ENCODE measurements at regions not wholly inside any gene's neighbourhood (a gene's known extent, or its start where the extent isn't known, plus 50 kb on each side); places are given as distances from the start of the nearest gene placed in this dataset.

DNA sequence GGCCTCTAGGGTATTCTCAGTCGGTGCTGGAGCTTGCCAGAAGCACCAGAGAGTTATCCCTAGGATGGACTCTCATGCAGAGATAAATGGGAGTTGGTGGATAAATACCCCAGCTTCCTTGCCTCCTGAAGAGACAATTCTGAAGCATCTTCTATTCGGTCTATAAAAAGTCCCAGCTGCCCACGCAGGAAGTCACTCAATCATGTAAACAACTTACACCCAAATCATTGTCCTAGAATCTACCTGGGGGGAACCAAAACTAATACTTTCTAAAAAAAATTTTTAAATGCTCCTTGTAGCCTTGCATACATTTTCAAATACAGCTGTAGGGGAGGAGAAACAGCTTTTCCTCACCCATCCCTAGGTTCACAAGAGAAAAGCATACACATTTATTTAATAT is 66.6 kb upstream of the ELAC2 start:
- BruUV-seq (replicated peaks): no TSS peak
- CTCF ChIA-PET: no interaction called here

More for the DNA sequence above, 66.6 kb upstream of the ELAC2 start:
- H3K36me3 ChIP-seq (ENCODE audit: control insufficient read depth in 2 of 2, extremely low read depth in 1 of 2, insufficient read depth in 2 of 2, low read length in 2 of 2): no peaks in the 10 kb centered on the region
- dilution Hi-C loops (cut with MboI; ENCODE audit: extremely low pct_ligation_motif_present, low sequenced_read_pairs): no loop called here
- no peak overlapping the region for H3K27ac ChIP-seq (ENCODE audit: insufficient read depth, low read depth, low read length)
- H3K9me3 ChIP-seq (replicated peaks; ENCODE audit: control insufficient read depth, insufficient read depth, low read length): no peaks in the 10 kb centered on the region
- no peak overlapping the region for H3K4me2 ChIP-seq (ENCODE audit: insufficient read depth, low read length)
- no peaks in the 10 kb centered on the region for H3K27me3 ChIP-seq (ENCODE audit: control insufficient read depth in 2 of 2, insufficient read depth in 2 of 2, low read length in 2 of 2)
- DNase-seq (ENCODE audit: low read depth, low spot score) (no peak), FAIRE-seq (no peak)
- TF ChIP-seq, protein P1, sequence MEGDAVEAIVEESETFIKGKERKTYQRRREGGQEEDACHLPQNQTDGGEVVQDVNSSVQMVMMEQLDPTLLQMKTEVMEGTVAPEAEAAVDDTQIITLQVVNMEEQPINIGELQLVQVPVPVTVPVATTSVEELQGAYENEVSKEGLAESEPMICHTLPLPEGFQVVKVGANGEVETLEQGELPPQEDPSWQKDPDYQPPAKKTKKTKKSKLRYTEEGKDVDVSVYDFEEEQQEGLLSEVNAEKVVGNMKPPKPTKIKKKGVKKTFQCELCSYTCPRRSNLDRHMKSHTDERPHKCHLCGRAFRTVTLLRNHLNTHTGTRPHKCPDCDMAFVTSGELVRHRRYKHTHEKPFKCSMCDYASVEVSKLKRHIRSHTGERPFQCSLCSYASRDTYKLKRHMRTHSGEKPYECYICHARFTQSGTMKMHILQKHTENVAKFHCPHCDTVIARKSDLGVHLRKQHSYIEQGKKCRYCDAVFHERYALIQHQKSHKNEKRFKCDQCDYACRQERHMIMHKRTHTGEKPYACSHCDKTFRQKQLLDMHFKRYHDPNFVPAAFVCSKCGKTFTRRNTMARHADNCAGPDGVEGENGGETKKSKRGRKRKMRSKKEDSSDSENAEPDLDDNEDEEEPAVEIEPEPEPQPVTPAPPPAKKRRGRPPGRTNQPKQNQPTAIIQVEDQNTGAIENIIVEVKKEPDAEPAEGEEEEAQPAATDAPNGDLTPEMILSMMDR (IDR thresholded peaks at IDR 0.05; ENCODE audit: extremely low read depth in 1 of 2, insufficient read depth in 1 of 2, low read depth in 1 of 2, low read length in 2 of 2): no peak
- TF ChIP-seq JUN (IDR thresholded peaks at IDR 0.05; ENCODE audit: borderline replicate concordance, insufficient read depth, insufficient read length, low read depth) (no peak), POLR2A (IDR thresholded peaks at IDR 0.05; ENCODE audit: low read depth, low read length) (no peak), FOS (IDR thresholded peaks at IDR 0.05; ENCODE audit: borderline replicate concordance, insufficient read depth, low read length) (no peak), EZH2 (IDR thresholded peaks at IDR 0.05; ENCODE audit: borderline replicate concordance, low read depth, low read length, severe bottlenecking) (no peak), GATA2 (IDR thresholded peaks at IDR 0.05; ENCODE audit: insufficient read depth, insufficient read length, low read depth, low read length) (no peak), MYC (IDR thresholded peaks at IDR 0.05; ENCODE audit: low read depth, low read length) (no peak), POLR2AphosphoS5 (IDR thresholded peaks at IDR 0.05; ENCODE audit: insufficient read depth, low read depth, low read length) (no peak)
- TF ChIP-seq, protein P2, sequence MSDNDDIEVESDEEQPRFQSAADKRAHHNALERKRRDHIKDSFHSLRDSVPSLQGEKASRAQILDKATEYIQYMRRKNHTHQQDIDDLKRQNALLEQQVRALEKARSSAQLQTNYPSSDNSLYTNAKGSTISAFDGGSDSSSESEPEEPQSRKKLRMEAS (IDR thresholded peaks at IDR 0.05; ENCODE audit: insufficient read depth, insufficient read length): no peak
- H3K9me1 ChIP-seq (replicated peaks; ENCODE audit: control insufficient read depth, extremely low read depth, insufficient read depth, low read length): no peaks in the 10 kb centered on the region
- no peak overlapping the region for H3K9ac ChIP-seq (replicated peaks; ENCODE audit: extremely low read depth, insufficient read depth, low read length)
- no peaks in the 10 kb centered on the region for H3K4me1 ChIP-seq (ENCODE audit: control insufficient read depth, extremely low read depth, insufficient read depth, low read length)
- POLR2A ChIA-PET: no interaction called here
- intact Hi-C loops (cut with micrococcal nuclease): no loop called here
- H4K20me1 ChIP-seq (replicated peaks; ENCODE audit: control insufficient read depth, extremely low read depth, insufficient read depth, low read length): no peaks in the 10 kb centered on the region
- no peak overlapping the region for H3K4me3 ChIP-seq (replicated peaks in 1 of 3; ENCODE audit: insufficient read depth in 1 of 3, low read depth in 1 of 3, low read length in 3 of 3)
- H3K79me2 ChIP-seq (ENCODE audit: control insufficient read depth, insufficient read depth, low read length): no peaks in the 10 kb centered on the region
- H2AFZ ChIP-seq (ENCODE audit: low read depth, low read length): no peak overlapping the region

Measured in endothelial cell of umbilical vein (primary cell).